Testis (tissue), 2 donors: ENCODE measurements at regions not wholly inside any gene's neighbourhood (a gene's known extent, or its start where the extent isn't known, plus 50 kb on each side); places are given as distances from the start of the nearest gene placed in this dataset.

Experiments
- POLR2A ChIP-seq: fragments of 450-650 bp; IDR thresholded peaks from one replicate; pipeline ENCODE4 v1.6.1; 2017; ENCODE audit warnings: antibody characterized with exemption, mild to moderate bottlenecking, moderate library complexity
- TF ChIP-seq, protein P1 (sequence below), 3 experiments: fragments of 450-650 bp in 2 of 3; fragments of 200-600 bp in 1 of 3; sonication (generic) in 1 of 3; IDR thresholded peaks; one replicate each; pipeline ENCODE4 v1.5.1; 2016 to 2019; ENCODE audit warnings: antibody characterized with exemption in 3 of 3, mild to moderate bottlenecking in 2 of 3, moderate library complexity in 1 of 3

- no peak for TF ChIP-seq POLR2A
- TF ChIP-seq, protein P1, sequence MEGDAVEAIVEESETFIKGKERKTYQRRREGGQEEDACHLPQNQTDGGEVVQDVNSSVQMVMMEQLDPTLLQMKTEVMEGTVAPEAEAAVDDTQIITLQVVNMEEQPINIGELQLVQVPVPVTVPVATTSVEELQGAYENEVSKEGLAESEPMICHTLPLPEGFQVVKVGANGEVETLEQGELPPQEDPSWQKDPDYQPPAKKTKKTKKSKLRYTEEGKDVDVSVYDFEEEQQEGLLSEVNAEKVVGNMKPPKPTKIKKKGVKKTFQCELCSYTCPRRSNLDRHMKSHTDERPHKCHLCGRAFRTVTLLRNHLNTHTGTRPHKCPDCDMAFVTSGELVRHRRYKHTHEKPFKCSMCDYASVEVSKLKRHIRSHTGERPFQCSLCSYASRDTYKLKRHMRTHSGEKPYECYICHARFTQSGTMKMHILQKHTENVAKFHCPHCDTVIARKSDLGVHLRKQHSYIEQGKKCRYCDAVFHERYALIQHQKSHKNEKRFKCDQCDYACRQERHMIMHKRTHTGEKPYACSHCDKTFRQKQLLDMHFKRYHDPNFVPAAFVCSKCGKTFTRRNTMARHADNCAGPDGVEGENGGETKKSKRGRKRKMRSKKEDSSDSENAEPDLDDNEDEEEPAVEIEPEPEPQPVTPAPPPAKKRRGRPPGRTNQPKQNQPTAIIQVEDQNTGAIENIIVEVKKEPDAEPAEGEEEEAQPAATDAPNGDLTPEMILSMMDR (IDR thresholded peaks at IDR 0.05), result no peak
These were observed 683.0 kb downstream of the SLC4A3 start for GRCh38 chr2:220310451-220310861.
